Astrocyte (in vitro differentiated cells and primary cell): ENCODE measurements at regions not wholly inside any gene's neighbourhood (a gene's known extent, or its start where the extent isn't known, plus 50 kb on each side); places are given as distances from the start of the nearest gene placed in this dataset.

Experiments used
- CTCF ChIP-seq: IDR thresholded peaks from 2 replicates; pipeline ENCODE4 v1.5.1; 2011; ENCODE audit warnings: low read depth, mild to moderate bottlenecking, inconsistent platforms, low read length, moderate library complexity; ENCODE audit not compliant: insufficient read depth
- EZH2 ChIP-seq: IDR thresholded peaks from 2 replicates; pipeline ENCODE4 v1.6.1; 2012; ENCODE audit warnings: mild to moderate bottlenecking, low read length, inconsistent platforms; ENCODE audit not compliant: insufficient read depth

- TF ChIP-seq CTCF, result no peak
- no peak for TF ChIP-seq EZH2
Measured at GRCh38 chr10:78560341-78560688, 508.5 kb upstream of the ZMIZ1 start.
